SK-N-SH (cell line): ENCODE measurements at regions not wholly inside any gene's neighbourhood (a gene's known extent, or its start where the extent isn't known, plus 50 kb on each side); places are given as distances from the start of the nearest gene placed in this dataset.

ENCODE experiments used
- FOXM1 ChIP-seq: IDR thresholded peaks from 2 replicates; pipeline ENCODE4 v1.4.0; 2012; ENCODE audit warnings: low read depth, mild to moderate bottlenecking
- GABPA ChIP-seq: IDR thresholded peaks from 2 replicates; pipeline ENCODE4 v1.4.0; 2012; ENCODE audit warnings: low read depth, mild to moderate bottlenecking
- MEF2A ChIP-seq: IDR thresholded peaks from 2 replicates; pipeline ENCODE4 v1.4.0; 2012; ENCODE audit warnings: low read depth, borderline replicate concordance
- MXI1 ChIP-seq: IDR thresholded peaks from 2 replicates; pipeline ENCODE4 v1.6.1; 2012; ENCODE audit warnings: mild to moderate bottlenecking, low read depth, low read length, improper control_type of control experiment
- POLR2AphosphoS5 ChIP-seq: IDR thresholded peaks from 2 replicates; pipeline ENCODE4 v1.6.1; 2012; ENCODE audit warnings: low read depth, low read length
- RFX5 ChIP-seq: IDR thresholded peaks from 2 replicates; pipeline ENCODE4 v1.6.1; 2012; ENCODE audit warnings: mild to moderate bottlenecking, improper control_type of control experiment, low read length
- TF ChIP-seq, protein P1 (sequence below): IDR thresholded peaks from 2 replicates; pipeline ENCODE4 v1.6.1; 2012; ENCODE audit warnings: mild to moderate bottlenecking, low read depth, low read length, moderate library complexity
- TF ChIP-seq, protein P2 (sequence below): fragments of 200-600 bp; sonication (generic); IDR thresholded peaks from 2 replicates; pipeline ENCODE4 v1.6.1; 2017; ENCODE audit warnings: antibody characterized with exemption, mild to moderate bottlenecking, moderate library complexity

DNA sequence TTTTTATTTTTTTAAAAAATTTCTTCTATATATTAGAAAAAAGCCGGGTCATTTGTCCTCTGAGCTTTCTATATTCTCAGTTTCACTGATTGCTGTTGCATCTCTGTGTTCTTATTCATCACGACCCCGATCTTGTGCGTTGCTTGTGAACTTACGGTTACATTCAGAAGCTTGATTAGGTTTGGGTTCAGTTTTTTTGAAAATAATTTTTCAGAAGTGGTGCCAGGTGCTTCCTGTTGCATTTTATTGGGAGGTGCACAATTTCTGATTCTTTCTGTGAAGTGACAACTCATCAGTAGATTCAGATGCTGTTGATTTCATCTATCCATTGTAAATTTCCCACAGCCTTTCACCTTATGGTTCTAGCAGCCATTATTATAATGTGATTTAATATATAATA is 147.3 kb downstream of the INHBB start:
- TF ChIP-seq MXI1 (no peak), FOXM1 (no peak), MEF2A (no peak), GABPA (no peak), POLR2AphosphoS5 (no peak), RFX5 (no peak)
- TF ChIP-seq, protein P1, sequence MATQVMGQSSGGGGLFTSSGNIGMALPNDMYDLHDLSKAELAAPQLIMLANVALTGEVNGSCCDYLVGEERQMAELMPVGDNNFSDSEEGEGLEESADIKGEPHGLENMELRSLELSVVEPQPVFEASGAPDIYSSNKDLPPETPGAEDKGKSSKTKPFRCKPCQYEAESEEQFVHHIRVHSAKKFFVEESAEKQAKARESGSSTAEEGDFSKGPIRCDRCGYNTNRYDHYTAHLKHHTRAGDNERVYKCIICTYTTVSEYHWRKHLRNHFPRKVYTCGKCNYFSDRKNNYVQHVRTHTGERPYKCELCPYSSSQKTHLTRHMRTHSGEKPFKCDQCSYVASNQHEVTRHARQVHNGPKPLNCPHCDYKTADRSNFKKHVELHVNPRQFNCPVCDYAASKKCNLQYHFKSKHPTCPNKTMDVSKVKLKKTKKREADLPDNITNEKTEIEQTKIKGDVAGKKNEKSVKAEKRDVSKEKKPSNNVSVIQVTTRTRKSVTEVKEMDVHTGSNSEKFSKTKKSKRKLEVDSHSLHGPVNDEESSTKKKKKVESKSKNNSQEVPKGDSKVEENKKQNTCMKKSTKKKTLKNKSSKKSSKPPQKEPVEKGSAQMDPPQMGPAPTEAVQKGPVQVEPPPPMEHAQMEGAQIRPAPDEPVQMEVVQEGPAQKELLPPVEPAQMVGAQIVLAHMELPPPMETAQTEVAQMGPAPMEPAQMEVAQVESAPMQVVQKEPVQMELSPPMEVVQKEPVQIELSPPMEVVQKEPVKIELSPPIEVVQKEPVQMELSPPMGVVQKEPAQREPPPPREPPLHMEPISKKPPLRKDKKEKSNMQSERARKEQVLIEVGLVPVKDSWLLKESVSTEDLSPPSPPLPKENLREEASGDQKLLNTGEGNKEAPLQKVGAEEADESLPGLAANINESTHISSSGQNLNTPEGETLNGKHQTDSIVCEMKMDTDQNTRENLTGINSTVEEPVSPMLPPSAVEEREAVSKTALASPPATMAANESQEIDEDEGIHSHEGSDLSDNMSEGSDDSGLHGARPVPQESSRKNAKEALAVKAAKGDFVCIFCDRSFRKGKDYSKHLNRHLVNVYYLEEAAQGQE = no peak
- TF ChIP-seq, protein P2, sequence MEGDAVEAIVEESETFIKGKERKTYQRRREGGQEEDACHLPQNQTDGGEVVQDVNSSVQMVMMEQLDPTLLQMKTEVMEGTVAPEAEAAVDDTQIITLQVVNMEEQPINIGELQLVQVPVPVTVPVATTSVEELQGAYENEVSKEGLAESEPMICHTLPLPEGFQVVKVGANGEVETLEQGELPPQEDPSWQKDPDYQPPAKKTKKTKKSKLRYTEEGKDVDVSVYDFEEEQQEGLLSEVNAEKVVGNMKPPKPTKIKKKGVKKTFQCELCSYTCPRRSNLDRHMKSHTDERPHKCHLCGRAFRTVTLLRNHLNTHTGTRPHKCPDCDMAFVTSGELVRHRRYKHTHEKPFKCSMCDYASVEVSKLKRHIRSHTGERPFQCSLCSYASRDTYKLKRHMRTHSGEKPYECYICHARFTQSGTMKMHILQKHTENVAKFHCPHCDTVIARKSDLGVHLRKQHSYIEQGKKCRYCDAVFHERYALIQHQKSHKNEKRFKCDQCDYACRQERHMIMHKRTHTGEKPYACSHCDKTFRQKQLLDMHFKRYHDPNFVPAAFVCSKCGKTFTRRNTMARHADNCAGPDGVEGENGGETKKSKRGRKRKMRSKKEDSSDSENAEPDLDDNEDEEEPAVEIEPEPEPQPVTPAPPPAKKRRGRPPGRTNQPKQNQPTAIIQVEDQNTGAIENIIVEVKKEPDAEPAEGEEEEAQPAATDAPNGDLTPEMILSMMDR = no peak
